ENCODE measurements at regions not wholly inside any gene's neighbourhood (a gene's known extent, or its start where the extent isn't known, plus 50 kb on each side); places are given as distances from the start of the nearest gene placed in this dataset.

DNA sequence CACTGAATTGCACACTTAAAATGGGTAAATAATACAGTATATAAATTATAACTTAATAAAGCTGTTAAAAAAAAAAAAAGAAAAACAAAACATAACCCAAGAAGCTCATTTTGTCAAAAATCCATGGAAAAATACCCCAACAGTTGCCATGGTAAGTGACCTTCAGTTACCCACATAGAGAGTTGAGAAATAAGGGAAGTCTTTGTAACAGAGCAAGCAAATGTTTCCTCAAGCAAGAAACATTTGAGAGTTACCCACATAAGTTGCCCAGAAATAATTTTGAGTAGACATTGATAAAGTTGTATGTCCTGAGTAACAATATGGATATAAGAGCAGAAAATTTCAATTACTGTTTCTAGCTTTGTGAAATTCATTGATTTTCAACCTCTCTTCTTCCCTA is 227.4 kb downstream of the CCDC59 start:
- no peak for TF ChIP-seq ZBTB17 (CRISPR knock-in tag; IDR thresholded peaks at IDR 0.05)
- TF ChIP-seq, protein P1, sequence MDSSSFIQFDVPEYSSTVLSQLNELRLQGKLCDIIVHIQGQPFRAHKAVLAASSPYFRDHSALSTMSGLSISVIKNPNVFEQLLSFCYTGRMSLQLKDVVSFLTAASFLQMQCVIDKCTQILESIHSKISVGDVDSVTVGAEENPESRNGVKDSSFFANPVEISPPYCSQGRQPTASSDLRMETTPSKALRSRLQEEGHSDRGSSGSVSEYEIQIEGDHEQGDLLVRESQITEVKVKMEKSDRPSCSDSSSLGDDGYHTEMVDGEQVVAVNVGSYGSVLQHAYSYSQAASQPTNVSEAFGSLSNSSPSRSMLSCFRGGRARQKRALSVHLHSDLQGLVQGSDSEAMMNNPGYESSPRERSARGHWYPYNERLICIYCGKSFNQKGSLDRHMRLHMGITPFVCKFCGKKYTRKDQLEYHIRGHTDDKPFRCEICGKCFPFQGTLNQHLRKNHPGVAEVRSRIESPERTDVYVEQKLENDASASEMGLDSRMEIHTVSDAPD (CRISPR knock-in tag; IDR thresholded peaks at IDR 0.05) = no peak
- no peak for TF ChIP-seq FOXM1 (IDR thresholded peaks at IDR 0.05; ENCODE audit: low read depth)
- no peak for TF ChIP-seq FOXM1 (CRISPR knock-in tag; IDR thresholded peaks at IDR 0.05; ENCODE audit: low read depth)
- TF ChIP-seq ZZZ3 (IDR thresholded peaks at IDR 0.05) = no peak
- no peak for TF ChIP-seq CTBP1 (IDR thresholded peaks at IDR 0.05; ENCODE audit: borderline replicate concordance)
- TF ChIP-seq ZNF121 (CRISPR knock-in tag; conservative IDR thresholded peaks at IDR 0.05) = no peak
- no peak for TF ChIP-seq CBX3 (IDR thresholded peaks at IDR 0.05; ENCODE audit: borderline replicate concordance in 1 of 2, low read length in 2 of 2)
- no peak for TF ChIP-seq MAFF (IDR thresholded peaks at IDR 0.05; ENCODE audit: low read length)
- no peak for TF ChIP-seq PTBP1 (IDR thresholded peaks at IDR 0.05; ENCODE audit: low read depth, low read length)

Measured in K562 (cell line).